ENCODE measurements at regions not wholly inside any gene's neighbourhood (a gene's known extent, or its start where the extent isn't known, plus 50 kb on each side); places are given as distances from the start of the nearest gene placed in this dataset.

GRCh38 chr9:117858561-117858960 lies 154.4 kb downstream of the TLR4 start:
- H3K79me2 ChIP-seq (replicated peaks; ENCODE audit: insufficient read depth, low read length): no peaks in the 10 kb centered on the region
- H3K27me3 ChIP-seq (ENCODE audit: insufficient read depth, low read depth, low read length): no peaks in the 10 kb centered on the region
- no peaks in the 10 kb centered on the region for H3K9me2 ChIP-seq (ENCODE audit: insufficient read depth, low read length)
- H3K36me3 ChIP-seq (ENCODE audit: insufficient read depth, low read length): no peaks in the 10 kb centered on the region
- no peak overlapping the region for H3K9ac ChIP-seq (ENCODE audit: low read length)
- H3F3A ChIP-seq (ENCODE audit: insufficient read depth, low read length, poor library complexity, severe bottlenecking): no peaks in the 10 kb centered on the region
- no peak overlapping the region for H3K4me3 ChIP-seq (ENCODE audit: low read length)
- no peaks in the 10 kb centered on the region for H4K20me1 ChIP-seq (ENCODE audit: insufficient read depth)
- H3K4me2 ChIP-seq (ENCODE audit: low read length): no peak overlapping the region
- no peak overlapping the region for H2AFZ ChIP-seq (ENCODE audit: low read depth, low read length)
- no peak overlapping the region for H3K27ac ChIP-seq (ENCODE audit: low read length)
- TF ChIP-seq EP300 (conservative IDR thresholded peaks at IDR 0.05; ENCODE audit: poor library complexity, severe bottlenecking) (no peak), POLR2AphosphoS5 (IDR thresholded peaks at IDR 0.05) (no peak), TAF1 (IDR thresholded peaks at IDR 0.05; ENCODE audit: low read depth) (no peak), REST (IDR thresholded peaks at IDR 0.05; ENCODE audit: borderline replicate concordance) (no peak), SMC3 (conservative IDR thresholded peaks at IDR 0.05; ENCODE audit: poor library complexity) (no peak), EZH2 (IDR thresholded peaks at IDR 0.05; ENCODE audit: borderline replicate concordance, insufficient read depth, low read length, poor library complexity, severe bottlenecking) (no peak), RAD21 (conservative IDR thresholded peaks at IDR 0.05) (no peak), CTCF (IDR thresholded peaks at IDR 0.05; ENCODE audit: poor library complexity, severe bottlenecking) (no peak), MXI1 (conservative IDR thresholded peaks at IDR 0.05; ENCODE audit: poor library complexity, severe bottlenecking) (no peak)
- H3K9me3 ChIP-seq (ENCODE audit: low read length): no peaks in the 10 kb centered on the region

GRCh38 chr9:117860849-117861248 lies 156.6 kb downstream of the TLR4 start:
- TF ChIP-seq CTCF (IDR thresholded peaks at IDR 0.05; ENCODE audit: poor library complexity, severe bottlenecking) (no peak), MXI1 (conservative IDR thresholded peaks at IDR 0.05; ENCODE audit: poor library complexity, severe bottlenecking) (no peak), EZH2 (IDR thresholded peaks at IDR 0.05; ENCODE audit: borderline replicate concordance, insufficient read depth, low read length, poor library complexity, severe bottlenecking) (no peak), TAF1 (IDR thresholded peaks at IDR 0.05; ENCODE audit: low read depth) (no peak), EP300 (conservative IDR thresholded peaks at IDR 0.05; ENCODE audit: poor library complexity, severe bottlenecking) (no peak), RAD21 (conservative IDR thresholded peaks at IDR 0.05) (no peak), SMC3 (conservative IDR thresholded peaks at IDR 0.05; ENCODE audit: poor library complexity) (no peak)
- Histone ChIP-seq H3K4me2 (ENCODE audit: low read length) (no peak overlapping the region), H3K9me3 (ENCODE audit: low read length) (no peaks in the 10 kb centered on the region), H2AFZ (ENCODE audit: low read depth, low read length) (no peak overlapping the region), H3K9ac (ENCODE audit: low read length) (no peak overlapping the region), H3K79me2 (replicated peaks; ENCODE audit: insufficient read depth, low read length) (no peaks in the 10 kb centered on the region), H3K4me3 (ENCODE audit: low read length) (no peak overlapping the region), H3K27me3 (ENCODE audit: insufficient read depth, low read depth, low read length) (no peaks in the 10 kb centered on the region), H4K20me1 (ENCODE audit: insufficient read depth) (no peaks in the 10 kb centered on the region), H3K27ac (ENCODE audit: low read length) (no peak overlapping the region), H3F3A (ENCODE audit: insufficient read depth, low read length, poor library complexity, severe bottlenecking) (no peaks in the 10 kb centered on the region), H3K9me2 (ENCODE audit: insufficient read depth, low read length) (no peaks in the 10 kb centered on the region), H3K36me3 (ENCODE audit: insufficient read depth, low read length) (no peaks in the 10 kb centered on the region)

All from neural cell (in vitro differentiated cells).